Pancreas (tissue), 10 donors: ENCODE measurements at regions not wholly inside any gene's neighbourhood (a gene's known extent, or its start where the extent isn't known, plus 50 kb on each side); places are given as distances from the start of the nearest gene placed in this dataset.
"Not testable (repeated sequence)": the region's sequence is repeated elsewhere in the genome, so short reads cannot be mapped to it uniquely, and the experiment has no call there.

ENCODE experiments used
- ATAC-seq, 4 donors: fragments of 200-7000 bp; cut with Tn5 transposase; one replicate each; pipeline versions ENCODE4 v1.8.0 to v1.9.1; 2020; ENCODE audit warnings: mild to moderate bottlenecking in 4 of 4, moderate library complexity in 4 of 4
- DNase-seq, 6 donors: peaks; one replicate each; pipeline ENCODE4 v3.0.0-alpha.2; 2020
- FAIRE-seq: peaks from 2 replicates; lab custom pipeline; 2012; peaks lifted over from hg19 to GRCh38; lab: Jason Lieb, UNC
- H3K27ac ChIP-seq, 4 donors: fragments of 200-600 bp; sonication (generic); 1 replicate in 3 of 4; 2 replicates in 1 of 4; pipeline versions ENCODE4 v1.5.0 to v1.8.0; 2020
- H3K27me3 ChIP-seq, 4 donors: fragments of 200-600 bp; one replicate each; pipeline ENCODE4 v1.8.0; 2021
- H3K36me3 ChIP-seq, 3 donors: fragments of 200-600 bp; sonication (generic) in 1 of 3; one replicate each; pipeline versions ENCODE4 v1.5.0 to v1.8.0; 2020 to 2021
- H3K4me1 ChIP-seq, 3 donors: fragments of 200-600 bp; one replicate each; pipeline ENCODE4 v1.8.0; 2021
- H3K4me3 ChIP-seq, 4 donors: fragments of 200-600 bp; sonication (generic) in 2 of 4; one replicate each; pipeline versions ENCODE4 v1.5.0 to v1.8.0; 2020 to 2021
- H3K9me3 ChIP-seq, 4 donors: fragments of 200-600 bp; one replicate each; pipeline ENCODE4 v1.8.0; 2021
- WGBS, 2 donors: extraction: QIAGEN DNeasy Blood & Tissue Kit; methylation state at CpG; one replicate each; pipeline ENCODE4 v1.1.7; 2013; 5-methylcytosine and 5-hydroxymethylcytosine counted together
- intact Hi-C, 3 donors: fragments of 100-400 bp; cut with DNase I; formaldehyde crosslinking; loops; one replicate each; pipeline versions ENCODE4 v1.11.1 to v1.14.2; 2022
- TF ChIP-seq, protein P1 (sequence below), 4 donors: fragments of 200-600 bp; sonication (generic) in 3 of 4; IDR thresholded peaks; one replicate each; pipeline versions ENCODE4 v1.5.0 to v1.8.0; 2021; ENCODE audit warnings: antibody characterized with exemption in 4 of 4
- donor health status: healthy with polysubstance abuse.
- donor health status: DM: no; HTN: no; CAD: no; lungs with moderate emphysema.
- donor health status: DM: no; HTN: no; CAD: no.
- donor health status: control.
- donor health status: control.
- donor health status: Bipolar disorder and iron deficiency.
- donor health status: DM: yes; HTN: yes; CAD: no.
- donor health status: DM: no; HTN: no; CAD: no.
- donor health status: DM: no; HTN: no; CAD: no.
- donor health status: DM: yes; HTN: yes; CAD: no.

DNA sequence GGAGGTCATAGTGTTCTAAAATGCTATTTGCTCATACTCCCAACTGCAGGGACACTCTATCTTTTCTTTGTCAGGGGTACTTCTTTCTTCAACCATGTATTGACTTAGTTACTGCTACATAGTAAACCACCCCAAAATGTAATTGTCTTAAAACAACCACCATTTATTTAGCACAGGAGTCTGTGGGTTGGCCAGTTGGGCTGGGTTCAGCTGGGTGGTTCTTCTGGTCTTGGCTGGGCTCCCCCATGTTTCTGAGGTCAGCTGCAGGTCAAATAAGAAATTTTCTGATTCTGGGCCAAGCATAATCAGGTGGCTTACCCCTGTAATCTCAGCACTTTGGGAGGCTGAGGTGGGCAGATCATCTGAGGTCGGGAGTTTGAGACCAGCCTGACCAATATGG lies 220.0 kb upstream of the BTBD3 start:
- ATAC-seq (no peak), DNase-seq (no peak), FAIRE-seq (no peak)
- intact Hi-C loops: no loop called here
- TF ChIP-seq, protein P1, sequence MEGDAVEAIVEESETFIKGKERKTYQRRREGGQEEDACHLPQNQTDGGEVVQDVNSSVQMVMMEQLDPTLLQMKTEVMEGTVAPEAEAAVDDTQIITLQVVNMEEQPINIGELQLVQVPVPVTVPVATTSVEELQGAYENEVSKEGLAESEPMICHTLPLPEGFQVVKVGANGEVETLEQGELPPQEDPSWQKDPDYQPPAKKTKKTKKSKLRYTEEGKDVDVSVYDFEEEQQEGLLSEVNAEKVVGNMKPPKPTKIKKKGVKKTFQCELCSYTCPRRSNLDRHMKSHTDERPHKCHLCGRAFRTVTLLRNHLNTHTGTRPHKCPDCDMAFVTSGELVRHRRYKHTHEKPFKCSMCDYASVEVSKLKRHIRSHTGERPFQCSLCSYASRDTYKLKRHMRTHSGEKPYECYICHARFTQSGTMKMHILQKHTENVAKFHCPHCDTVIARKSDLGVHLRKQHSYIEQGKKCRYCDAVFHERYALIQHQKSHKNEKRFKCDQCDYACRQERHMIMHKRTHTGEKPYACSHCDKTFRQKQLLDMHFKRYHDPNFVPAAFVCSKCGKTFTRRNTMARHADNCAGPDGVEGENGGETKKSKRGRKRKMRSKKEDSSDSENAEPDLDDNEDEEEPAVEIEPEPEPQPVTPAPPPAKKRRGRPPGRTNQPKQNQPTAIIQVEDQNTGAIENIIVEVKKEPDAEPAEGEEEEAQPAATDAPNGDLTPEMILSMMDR (IDR thresholded peaks at IDR 0.05): no peak
- H3K27ac ChIP-seq: no peak overlapping the region
- no peak overlapping the region for H3K4me3 ChIP-seq
- no peaks in the 10 kb centered on the region for H3K27me3 ChIP-seq
- WGBS, 2 donors: 88 to 100% methylated on average over 1 of the region's 1 CpG
- no peaks in the 10 kb centered on the region for H3K36me3 ChIP-seq
- H3K4me1 ChIP-seq: no peaks in the 10 kb centered on the region
- H3K9me3 ChIP-seq: no peaks in the 10 kb centered on the region

DNA sequence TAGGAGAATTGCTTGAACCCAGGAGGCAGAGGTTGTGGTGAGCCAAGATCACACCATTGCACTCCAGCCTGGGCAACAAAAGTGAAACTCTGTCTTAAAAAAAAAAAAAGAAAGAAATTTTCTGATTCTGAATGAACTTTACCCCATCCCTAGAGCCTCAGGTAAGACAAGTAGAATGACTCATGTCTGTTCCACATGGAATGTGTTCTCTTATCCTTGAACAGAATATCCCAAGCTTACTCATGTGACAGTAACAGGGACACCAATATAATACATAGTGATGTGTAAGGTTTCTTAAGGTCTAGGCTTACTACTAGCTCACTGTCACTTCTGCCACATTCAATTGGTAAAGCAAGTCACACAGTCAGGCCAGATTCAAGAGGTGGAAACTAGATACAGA lies 219.6 kb upstream of the BTBD3 start:
- H3K4me3 ChIP-seq: no peak overlapping the region
- intact Hi-C loops: no loop called here
- H3K27ac ChIP-seq: no peak overlapping the region
- H3K9me3 ChIP-seq: no peaks in the 10 kb centered on the region
- TF ChIP-seq, protein P1 (IDR thresholded peaks at IDR 0.05): no peak
- H3K4me1 ChIP-seq: no peaks in the 10 kb centered on the region
- no peak for ATAC-seq
- FAIRE-seq: no peak
- no peak for DNase-seq
- H3K27me3 ChIP-seq: no peaks in the 10 kb centered on the region
- H3K36me3 ChIP-seq: no peaks in the 10 kb centered on the region

DNA sequence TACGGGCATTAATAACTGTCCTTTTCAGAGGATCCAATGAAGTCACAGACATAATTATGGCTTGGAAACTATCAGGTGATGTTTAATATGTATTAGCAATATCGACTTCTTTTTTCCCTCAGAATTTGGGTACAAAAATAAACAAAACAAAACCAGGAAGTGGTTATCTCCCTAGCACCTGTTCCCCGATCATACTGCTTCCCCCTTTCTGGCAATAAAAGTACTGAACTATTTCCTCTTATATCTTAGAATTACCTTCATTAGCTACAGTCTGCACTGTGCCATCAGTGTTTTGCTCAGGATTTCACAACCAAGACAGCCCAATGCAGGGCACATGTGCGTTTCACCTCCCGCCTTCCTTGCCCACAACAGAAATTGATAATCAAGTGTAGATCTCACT lies 216.9 kb upstream of the BTBD3 start:
- no peaks in the 10 kb centered on the region for H3K9me3 ChIP-seq
- FAIRE-seq (no peak), DNase-seq (no peak), ATAC-seq (no peak)
- intact Hi-C loops: no loop called here
- H3K27me3 ChIP-seq: no peaks in the 10 kb centered on the region
- H3K4me3 ChIP-seq: no peak overlapping the region
- WGBS, 2 donors: 65% methylated on average over 5 of the region's 5 CpGs
- H3K27ac ChIP-seq: no peak overlapping the region
- TF ChIP-seq, protein P1 (IDR thresholded peaks at IDR 0.05): no peak
- no peaks in the 10 kb centered on the region for H3K36me3 ChIP-seq
- H3K4me1 ChIP-seq: no peaks in the 10 kb centered on the region

DNA sequence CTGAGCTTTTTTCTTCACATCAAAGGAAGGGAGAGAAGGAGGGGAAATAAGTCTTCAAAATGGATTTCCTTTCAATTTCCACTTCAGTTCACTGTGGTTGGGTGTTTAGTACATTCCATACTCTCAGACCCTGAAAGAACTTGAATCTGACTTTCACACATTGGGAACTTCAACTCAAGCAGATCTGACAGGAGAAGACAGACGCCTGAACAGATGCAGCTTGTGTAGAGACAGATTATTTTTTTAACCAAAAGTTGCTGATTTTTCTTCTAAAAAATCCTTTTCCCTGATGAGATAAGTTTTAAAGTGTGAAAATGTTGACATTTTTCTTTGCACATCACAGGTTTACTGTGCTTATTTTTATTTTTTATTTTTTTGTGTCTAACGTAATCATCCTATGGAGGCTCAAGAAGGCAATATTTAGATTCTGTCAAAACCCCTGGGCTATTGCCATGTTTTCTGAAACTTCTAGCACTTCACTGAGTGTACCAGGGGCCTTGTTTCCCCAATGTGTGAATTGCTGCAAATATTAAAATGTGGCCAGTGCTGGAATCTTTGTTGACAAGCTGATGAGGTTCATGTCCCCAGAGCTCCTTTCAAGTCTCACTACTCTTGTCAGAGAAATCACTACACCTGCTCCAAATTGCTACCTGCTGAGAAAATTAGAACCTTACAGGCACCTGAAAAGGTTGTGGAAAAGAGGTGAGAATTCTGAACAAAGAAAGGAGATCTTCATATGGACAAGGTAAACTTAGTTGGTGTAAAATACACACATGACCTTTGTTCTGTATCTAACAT lies 214.8 kb upstream of the BTBD3 start:
- Histone ChIP-seq H3K9me3 (no peaks in the 10 kb centered on the region), H3K36me3 (no peaks in the 10 kb centered on the region), H3K4me3 (no peak overlapping the region), H3K27me3 (no peaks in the 10 kb centered on the region), H3K27ac (no peak overlapping the region), H3K4me1 (no peaks in the 10 kb centered on the region)
- WGBS, 2 donors: 88 to 95% methylated on average over 2 of the region's 2 CpGs
- DNase-seq: no peak
- intact Hi-C loops: no loop called here
- no peak for FAIRE-seq
- TF ChIP-seq, protein P1 (IDR thresholded peaks at IDR 0.05): no peak
- ATAC-seq: no peak

DNA sequence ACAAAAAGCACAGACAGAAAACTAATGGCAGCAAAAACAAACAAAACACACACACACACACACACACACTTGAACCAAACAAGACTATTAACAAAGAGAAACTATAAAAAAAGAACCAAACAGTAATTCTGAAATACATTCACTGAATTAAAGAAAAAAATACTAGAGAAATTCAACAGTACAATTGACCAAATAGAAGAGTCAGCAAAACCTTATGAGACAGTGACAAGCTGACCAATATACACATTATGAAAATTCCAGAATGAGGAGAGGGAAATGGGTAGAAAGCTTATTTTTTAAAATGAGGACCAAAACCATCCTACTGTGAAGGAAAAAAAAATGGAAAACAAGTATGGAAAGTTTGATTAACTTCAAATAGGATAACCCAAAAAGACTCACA lies 212.2 kb upstream of the BTBD3 start:
- DNase-seq (no peak), FAIRE-seq (no peak), ATAC-seq (no peak)
- intact Hi-C loops: no loop called here
- H3K4me1 ChIP-seq: no peaks in the 10 kb centered on the region
- no peaks in the 10 kb centered on the region for H3K9me3 ChIP-seq
- no peaks in the 10 kb centered on the region for H3K36me3 ChIP-seq
- no peak overlapping the region for H3K4me3 ChIP-seq
- H3K27me3 ChIP-seq: no peaks in the 10 kb centered on the region
- TF ChIP-seq, protein P1 (IDR thresholded peaks at IDR 0.05): no peak
- H3K27ac ChIP-seq: no peak overlapping the region

DNA sequence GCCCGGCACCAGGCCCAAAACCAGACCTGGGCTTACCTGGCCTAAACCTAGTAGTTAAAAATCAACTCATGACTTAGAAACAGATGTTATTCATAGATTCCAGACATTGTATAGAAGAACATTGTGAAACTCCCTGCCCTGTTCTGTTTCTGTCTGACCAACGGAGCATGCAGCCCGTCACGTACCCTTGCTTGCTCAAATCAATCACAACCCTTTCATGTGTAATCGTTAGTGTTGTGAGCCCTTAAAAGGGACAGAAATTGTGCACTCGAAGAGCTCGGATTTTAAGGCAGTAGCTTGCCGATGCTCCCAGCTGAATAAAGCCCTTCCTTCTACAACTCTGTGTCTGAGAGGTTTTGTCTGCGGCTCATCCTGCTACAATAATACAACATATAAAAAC lies 209.5 kb upstream of the BTBD3 start:
- H3K27me3 ChIP-seq, FAIRE-seq, H3K27ac ChIP-seq, intact Hi-C loops, H3K9me3 ChIP-seq, ATAC-seq, H3K4me1 ChIP-seq, H3K36me3 ChIP-seq, H3K4me3 ChIP-seq, DNase-seq: not testable (repeated sequence)
- WGBS, 2 donors: 73 to 75% methylated on average over 9 of the region's 9 CpGs
